ENCODE measurements at regions not wholly inside any gene's neighbourhood (a gene's known extent, or its start where the extent isn't known, plus 50 kb on each side); places are given as distances from the start of the nearest gene placed in this dataset.

GRCh38 chr1:185438936-185439335 lies 121.9 kb upstream of the IVNS1ABP start (continued):
- TF ChIP-seq, protein P1, sequence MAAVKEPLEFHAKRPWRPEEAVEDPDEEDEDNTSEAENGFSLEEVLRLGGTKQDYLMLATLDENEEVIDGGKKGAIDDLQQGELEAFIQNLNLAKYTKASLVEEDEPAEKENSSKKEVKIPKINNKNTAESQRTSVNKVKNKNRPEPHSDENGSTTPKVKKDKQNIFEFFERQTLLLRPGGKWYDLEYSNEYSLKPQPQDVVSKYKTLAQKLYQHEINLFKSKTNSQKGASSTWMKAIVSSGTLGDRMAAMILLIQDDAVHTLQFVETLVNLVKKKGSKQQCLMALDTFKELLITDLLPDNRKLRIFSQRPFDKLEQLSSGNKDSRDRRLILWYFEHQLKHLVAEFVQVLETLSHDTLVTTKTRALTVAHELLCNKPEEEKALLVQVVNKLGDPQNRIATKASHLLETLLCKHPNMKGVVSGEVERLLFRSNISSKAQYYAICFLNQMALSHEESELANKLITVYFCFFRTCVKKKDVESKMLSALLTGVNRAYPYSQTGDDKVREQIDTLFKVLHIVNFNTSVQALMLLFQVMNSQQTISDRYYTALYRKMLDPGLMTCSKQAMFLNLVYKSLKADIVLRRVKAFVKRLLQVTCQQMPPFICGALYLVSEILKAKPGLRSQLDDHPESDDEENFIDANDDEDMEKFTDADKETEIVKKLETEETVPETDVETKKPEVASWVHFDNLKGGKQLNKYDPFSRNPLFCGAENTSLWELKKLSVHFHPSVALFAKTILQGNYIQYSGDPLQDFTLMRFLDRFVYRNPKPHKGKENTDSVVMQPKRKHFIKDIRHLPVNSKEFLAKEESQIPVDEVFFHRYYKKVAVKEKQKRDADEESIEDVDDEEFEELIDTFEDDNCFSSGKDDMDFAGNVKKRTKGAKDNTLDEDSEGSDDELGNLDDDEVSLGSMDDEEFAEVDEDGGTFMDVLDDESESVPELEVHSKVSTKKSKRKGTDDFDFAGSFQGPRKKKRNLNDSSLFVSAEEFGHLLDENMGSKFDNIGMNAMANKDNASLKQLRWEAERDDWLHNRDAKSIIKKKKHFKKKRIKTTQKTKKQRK (IDR thresholded peaks at IDR 0.05; ENCODE audit: low read length) = no peak
- no peak for TF ChIP-seq ZKSCAN1 (IDR thresholded peaks at IDR 0.05; ENCODE audit: low read length)
- TF ChIP-seq IRF9 (CRISPR knock-in tag; IDR thresholded peaks at IDR 0.05; ENCODE audit: borderline replicate concordance) = no peak
- no peak for TF ChIP-seq PHF5A (CRISPR knock-in tag; IDR thresholded peaks at IDR 0.05; ENCODE audit: low read depth, unreplicated experiment)
- TF ChIP-seq ZBTB8A (CRISPR knock-in tag; IDR thresholded peaks at IDR 0.05; ENCODE audit: borderline replicate concordance, low read depth) = no peak
- TF ChIP-seq POGK (CRISPR knock-in tag; conservative IDR thresholded peaks at IDR 0.05) = no peak
- TF ChIP-seq, protein P2, sequence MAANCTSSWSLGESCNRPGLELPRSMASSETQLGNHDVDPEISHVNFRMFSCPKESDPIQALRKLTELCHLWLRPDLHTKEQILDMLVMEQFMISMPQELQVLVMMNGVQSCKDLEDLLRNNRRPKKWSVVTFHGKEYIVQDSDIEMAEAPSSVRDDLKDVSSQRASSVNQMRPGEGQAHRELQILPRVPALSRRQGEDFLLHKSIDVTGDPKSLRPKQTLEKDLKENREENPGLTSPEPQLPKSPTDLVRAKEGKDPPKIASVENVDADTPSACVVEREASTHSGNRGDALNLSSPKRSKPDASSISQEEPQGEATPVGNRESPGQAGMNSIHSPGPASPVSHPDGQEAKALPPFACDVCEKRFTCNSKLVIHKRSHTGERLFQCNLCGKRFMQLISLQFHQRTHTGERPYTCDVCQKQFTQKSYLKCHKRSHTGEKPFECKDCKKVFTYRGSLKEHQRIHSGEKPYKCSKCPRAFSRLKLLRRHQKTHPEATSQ (CRISPR knock-in tag; IDR thresholded peaks at IDR 0.05; ENCODE audit: borderline replicate concordance) = no peak
- TF ChIP-seq YEATS2 (CRISPR knock-in tag; IDR thresholded peaks at IDR 0.05; ENCODE audit: borderline replicate concordance) = no peak
